Forelimb muscle (tissue), 1 donor: ENCODE measurements at regions not wholly inside any gene's neighbourhood (a gene's known extent, or its start where the extent isn't known, plus 50 kb on each side); places are given as distances from the start of the nearest gene placed in this dataset.

Source experiments
- DNase-seq: peaks from one replicate; pipeline ENCODE4 v3.0.0-alpha.2; 2013; ENCODE audit warnings: low read depth

DNA sequence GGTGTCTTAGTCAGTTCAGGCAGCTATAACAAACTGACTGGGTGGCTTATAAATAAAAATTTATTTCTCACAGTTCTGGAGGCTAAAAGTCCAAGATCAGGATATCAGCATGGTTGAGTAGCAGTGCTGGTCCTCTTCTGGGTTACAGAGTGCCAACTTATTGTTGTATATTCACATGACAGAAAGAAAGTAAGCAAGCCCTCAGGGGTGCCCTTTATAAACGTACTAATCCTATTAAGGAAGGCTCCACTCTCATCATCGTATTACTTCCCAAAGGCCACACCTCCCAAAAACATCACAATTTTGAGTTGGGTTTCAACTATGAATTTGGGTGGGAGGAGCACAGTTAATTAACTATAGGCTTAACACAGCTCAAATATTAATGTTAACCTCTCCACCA, 653.0 kb downstream of the DIPK2A start:
- no peak for DNase-seq

DNA sequence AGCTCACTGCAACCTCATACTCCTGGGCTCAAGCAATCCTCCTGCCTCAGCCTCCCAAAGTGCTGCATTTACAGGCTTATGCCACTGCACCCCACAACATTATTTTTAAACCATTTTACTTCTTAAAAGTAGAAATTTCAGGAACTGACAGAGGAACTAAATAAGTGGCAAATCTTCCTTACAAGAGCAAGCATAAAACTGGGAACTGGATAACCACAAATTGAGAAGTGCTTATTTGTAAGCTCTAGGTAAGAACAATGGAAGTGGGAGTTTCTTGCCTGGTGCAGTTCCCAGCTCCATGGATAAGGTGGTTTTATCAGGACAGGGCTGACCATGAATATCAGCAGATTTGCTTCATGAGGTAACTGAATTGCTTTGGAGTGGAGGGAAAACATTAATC, 655.2 kb downstream of the DIPK2A start:
- DNase-seq = no peak

- DNase-seq = no peak
Measured at GRCh38 chr3:144629381-144629780, 657.8 kb downstream of the DIPK2A start.

DNA sequence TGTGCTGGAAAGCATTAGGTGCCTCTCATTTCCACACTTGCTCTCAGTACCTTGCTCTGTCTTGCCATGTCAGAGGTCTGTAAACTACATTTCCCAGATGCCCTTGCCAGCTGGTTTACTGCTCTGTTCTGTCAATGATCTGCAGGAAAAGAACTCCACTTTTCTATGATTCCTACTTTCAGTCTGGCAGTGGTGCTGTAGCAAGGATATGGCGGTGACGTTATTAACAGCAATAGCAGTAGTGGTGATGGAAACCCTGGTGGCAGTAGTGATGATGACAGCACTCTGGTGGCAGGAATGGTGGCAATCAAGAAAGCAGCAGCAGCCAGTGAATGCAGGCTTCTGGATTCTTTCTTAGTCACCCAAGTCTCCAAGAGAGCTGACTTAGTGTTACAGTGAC, 665.2 kb downstream of the DIPK2A start:
- no peak for DNase-seq

DNA sequence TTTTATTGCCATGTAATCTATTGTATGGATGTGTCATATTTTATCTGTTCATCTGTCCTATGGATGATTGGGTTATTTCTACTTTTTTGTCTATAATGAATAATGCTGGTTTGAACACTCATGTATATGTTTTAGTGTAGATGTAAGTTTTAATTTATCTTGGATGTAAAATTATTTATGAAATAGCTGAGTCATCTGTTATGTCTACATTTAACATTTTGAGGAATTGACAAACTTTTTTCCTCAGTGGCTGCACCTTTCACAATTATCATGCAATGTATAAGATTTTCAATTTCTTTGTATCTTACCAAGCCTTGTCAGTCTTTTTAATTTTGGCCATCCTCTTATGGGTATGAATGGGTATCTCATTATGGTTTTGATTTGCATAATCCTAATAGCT, 666.4 kb downstream of the DIPK2A start:
- no peak for DNase-seq

DNA sequence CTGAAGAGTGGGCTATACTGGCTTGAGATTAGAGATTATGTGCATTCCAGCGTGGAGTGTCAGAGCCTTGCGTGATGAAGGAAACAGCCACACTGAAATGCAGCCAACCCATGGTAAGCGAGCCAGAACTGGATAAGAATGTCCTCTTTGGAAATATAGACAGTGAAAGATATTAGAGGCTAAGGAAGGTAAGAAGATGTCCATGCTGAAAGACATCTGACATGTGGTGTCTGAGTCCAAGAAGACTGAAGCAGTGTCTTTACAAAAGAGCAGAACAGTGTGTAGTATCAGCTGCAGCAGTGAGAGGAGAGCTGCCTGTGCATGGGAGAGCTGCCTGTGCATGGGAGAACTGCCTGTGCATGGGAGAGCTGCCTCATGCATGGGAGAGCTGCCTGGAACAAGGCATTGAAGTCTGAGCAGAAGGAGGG, 672.2 kb downstream of the DIPK2A start:
- DNase-seq = no peak

- no peak for DNase-seq
Measured at GRCh38 chr3:144645300-144645699, 673.7 kb downstream of the DIPK2A start.

DNA sequence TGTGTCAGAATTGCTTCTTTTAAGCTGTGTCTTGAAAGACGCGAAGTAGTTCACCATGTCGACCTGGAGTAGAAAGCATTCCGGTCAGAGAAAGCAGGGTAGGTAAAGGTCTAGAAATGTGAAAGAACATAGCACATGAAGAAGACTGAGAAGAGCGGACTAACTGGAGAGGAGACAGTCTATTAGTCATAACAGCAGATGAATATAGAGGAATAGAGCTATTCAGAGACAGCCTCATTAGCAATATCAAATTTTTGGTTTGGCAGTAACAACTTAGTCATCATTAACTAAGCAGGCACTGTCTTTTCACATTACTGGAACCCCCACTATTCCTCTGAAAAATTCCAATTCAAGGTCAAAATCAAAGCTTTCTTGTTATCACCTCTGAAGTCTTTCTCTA, 678.8 kb downstream of the DIPK2A start:
- no peak for DNase-seq

DNA sequence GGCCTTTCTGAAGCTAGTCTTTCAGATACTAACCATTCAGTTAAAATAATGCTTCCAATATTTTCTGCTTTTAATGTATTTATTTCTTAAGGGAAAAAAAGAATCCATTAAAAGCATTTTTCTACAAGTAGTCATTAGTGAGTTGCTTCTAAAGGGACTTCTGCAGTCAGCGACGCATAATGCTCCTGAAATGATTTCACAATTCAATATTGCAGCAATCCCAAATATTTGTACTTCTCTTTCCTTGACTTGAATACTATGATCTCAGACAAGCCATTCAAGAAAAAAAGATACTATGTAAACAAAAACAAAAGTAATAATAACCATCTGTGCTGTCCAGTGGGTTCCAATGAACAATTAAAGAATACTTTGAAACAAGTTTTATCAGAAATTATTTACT, 681.0 kb downstream of the DIPK2A start:
- DNase-seq = no peak

DNA sequence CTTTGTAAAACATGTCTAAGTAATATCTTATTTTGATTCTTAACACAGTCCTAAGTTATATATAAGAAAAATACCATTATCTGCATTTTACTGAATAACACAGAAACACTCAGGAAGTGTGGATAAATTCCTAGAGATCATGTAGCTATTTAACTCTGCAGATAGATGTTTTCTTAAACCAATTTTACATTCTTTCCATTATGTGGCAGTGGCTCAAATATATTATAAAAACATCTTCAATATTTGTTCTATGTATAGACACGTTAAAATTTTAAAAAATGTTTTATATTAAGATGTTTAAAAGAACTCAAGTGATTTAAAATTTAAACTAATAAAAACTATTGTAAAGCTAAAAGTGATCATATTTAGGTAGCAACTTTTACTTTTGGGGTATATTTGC, 683.8 kb downstream of the DIPK2A start:
- DNase-seq = no peak

DNA sequence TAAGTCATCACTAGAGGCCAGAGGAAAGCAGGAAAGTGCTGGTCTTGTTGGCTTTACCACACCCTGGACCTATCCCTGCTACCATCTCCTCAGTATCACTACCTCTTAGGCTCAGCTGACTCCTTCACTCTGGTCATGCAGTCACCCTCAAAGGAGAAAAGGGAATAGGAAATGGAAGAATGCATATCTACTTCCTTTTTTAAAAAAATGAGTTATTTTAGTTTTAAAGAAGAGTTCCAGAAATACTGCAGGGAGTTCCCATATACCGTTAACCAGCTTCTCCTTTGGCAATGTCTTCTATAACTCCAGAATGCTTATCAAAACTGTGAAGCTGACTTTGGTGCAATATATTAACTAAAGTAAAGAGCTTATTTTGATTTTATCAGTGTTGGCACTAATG, 688.6 kb downstream of the DIPK2A start:
- DNase-seq = no peak

- no peak for DNase-seq
Measured at GRCh38 chr3:144662729-144663128, 691.1 kb downstream of the DIPK2A start.

DNA sequence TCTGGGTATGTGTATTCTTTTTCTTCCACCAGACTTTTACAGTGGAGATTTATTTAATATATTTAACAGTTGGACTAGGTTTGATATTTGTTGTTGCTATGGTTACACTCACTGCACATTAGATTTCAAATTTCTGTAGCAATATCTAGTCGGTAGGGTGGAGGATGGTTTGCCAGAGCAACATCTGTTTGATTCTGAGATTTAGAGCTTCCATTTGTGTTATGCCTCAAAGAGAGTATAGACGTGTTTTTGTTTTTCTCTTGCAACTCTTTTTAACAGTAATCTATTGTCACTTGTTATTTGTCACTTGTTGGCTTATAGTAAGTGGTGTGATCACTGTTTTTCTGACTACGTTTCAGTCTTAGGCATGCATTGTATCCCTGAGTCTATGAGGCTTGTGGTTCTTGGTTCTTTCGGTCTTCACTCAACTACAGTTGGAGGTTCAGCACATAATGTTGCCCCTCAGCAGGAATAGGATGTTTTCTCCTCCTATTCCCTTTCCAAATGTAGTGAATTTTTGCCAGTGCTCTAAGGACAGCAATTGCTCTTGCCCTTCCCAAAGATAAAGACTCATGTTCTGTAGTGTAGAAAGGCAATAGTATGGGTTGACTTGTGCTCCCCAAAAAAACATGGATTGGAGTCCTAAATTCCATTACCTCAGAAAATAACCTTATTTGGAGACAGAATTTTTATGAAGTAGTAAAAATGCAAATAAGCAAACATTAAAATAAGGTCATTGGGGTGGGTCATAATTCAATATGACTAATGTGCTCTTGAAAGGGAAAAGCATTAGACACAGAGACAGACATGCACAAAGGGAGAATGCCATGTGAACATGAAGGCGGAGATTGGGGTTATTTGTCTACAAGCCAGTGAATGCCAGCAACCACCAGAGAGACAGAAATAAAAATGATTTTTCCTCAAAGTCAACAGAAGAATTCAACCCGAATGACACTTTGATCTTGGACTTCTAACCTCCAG, 692.1 kb downstream of the DIPK2A start:
- no peak for DNase-seq

DNA sequence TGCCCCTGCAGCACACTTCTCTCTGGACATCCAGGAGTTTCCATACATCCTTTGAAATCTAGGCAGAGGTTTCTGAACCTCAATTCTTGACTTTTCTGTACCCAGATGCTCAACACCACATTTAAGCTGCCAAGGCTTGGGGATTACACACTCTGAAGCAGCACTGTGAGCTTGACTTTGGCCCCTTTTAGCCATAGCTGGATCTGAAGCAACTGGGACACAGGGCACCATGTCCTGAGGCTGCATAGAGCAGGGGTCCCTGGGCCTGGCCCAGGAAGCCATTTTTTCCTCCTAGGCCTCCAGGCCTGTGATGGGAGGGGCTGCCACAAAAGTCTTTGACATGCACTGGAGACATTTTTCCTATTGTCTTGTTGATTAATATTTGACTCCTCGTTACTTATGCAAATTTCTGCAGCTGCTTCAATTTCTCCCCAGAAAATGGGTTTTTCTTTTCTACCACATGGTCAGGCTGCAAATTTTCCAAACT, 694.0 kb downstream of the DIPK2A start:
- no peak for DNase-seq

- no peak for DNase-seq
Measured at GRCh38 chr3:144670571-144670970, 698.9 kb downstream of the DIPK2A start.

- no peak for DNase-seq
Measured at GRCh38 chr3:144677103-144677502, 705.5 kb downstream of the DIPK2A start.

DNA sequence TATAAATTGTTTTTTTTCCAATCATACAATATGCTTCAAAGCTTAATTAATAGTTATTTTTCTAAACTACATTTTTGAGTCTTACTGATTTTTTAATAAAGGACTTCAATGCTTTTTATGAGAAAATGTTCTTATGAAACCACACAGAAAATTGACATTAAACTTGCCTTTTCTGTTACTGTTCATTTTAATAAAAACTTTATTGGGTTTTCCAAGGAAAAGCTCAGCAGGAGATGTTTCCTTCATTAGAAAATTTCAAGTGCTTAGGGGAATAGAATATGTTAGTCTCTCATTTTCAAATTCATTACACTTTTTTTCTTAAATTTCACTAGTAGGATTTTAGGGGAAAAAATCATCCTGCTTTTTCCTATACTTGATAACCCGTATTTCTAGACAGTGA, 711.4 kb downstream of the DIPK2A start:
- DNase-seq = no peak

DNA sequence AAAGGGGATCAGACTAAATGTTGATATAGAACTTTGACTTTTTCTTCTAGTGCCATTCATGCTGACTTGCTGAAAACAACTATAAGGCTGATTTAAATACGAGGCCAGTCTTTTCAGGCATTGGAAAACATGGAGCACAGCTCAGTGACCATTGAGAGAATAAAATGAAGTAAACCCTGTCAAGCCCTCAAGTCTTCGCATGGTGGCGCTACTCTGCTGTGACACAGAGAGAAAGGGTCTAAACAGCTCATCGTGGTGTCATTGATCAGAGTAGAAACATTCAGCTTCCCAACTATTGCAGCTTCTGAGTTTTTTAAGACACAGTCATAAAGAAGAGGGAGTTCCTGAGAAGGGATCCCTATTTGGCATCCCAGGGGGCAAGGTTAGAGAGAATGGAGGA, 716.2 kb downstream of the DIPK2A start:
- DNase-seq = no peak

DNA sequence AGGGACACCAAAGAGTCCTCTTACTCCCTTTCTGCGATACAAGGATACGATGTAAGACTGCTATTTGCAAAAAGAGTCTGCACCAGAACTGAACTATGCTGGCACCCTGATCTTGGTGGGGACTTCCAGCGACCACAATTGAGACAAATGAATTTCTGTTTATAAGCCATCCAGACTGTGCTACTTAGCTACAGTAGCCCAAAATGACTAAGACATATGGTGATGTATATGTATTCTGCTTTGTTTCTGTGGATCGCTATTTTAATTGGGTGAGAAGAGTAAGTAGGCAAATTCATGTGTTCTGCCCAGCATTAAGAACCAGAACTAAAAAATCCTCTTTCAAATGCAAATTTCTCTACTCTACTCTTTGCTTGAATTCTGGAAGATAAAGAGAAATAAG, 720.9 kb downstream of the DIPK2A start:
- DNase-seq = no peak

DNA sequence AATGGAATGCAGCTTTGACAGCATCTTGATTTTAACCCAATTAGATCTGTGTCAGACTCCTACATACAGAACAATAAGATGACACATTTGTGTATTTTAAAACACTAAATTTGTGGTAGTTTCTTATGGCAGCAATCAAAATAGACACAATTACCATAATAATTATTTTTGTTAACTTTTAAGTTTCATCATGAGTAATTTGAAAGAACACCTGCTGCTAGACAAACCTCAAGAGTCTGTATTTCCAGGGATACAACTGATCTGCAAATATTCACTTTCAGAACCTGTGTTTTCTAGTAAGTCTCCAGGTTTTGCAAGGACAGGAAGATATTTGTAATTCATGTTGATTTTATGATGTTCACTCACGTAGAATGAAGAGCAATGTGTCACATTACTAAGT, 736.8 kb downstream of the DIPK2A start:
- no peak for DNase-seq

- DNase-seq = no peak
Measured at GRCh38 chr3:144737281-144737680, 765.7 kb downstream of the DIPK2A start.

GRCh38 chr3:144743225-144743668, 771.6 kb downstream of the DIPK2A start:
- no peak for DNase-seq

DNA sequence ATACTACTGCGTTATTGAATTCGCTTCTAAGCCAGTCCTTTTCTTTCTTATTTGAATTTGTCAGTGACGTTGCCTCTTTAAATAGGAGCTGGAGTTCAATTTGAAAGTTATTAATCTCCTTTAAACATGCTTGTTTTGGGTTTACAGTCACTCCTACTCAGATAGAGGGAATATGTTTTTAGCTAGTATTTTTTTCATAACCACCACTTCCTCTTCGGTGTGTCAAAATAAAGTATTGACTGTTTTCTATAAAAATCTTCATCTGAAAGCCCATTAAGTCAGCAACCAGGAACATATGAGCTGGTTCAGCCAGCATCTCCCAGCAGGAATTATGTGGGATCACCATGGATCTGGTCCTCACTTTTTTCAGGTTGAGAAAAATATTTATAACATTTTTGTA, 772.9 kb downstream of the DIPK2A start:
- DNase-seq = no peak
